Posterior vena cava (tissue), 2 donors: ENCODE measurements at regions not wholly inside any gene's neighbourhood (a gene's known extent, or its start where the extent isn't known, plus 50 kb on each side); places are given as distances from the start of the nearest gene placed in this dataset.
"Not testable (repeated sequence)": the region's sequence is repeated elsewhere in the genome, so short reads cannot be mapped to it uniquely, and the experiment has no call there.

ENCODE experiments used
- DNase-seq: peaks from one replicate; pipeline ENCODE4 v3.0.0-alpha.2; 2020; ENCODE audit warnings: low spot score
- intact Hi-C, 2 donors: fragments of 100-400 bp; cut with DNase I; formaldehyde crosslinking; loops; one replicate each; pipeline versions ENCODE4 v1.14.1 to v1.14.2; 2022 to 2023
- donor health status: DM: yes; HTN: yes; CAD: no.
- donor health status: DM: yes; HTN: yes; CAD: no.

GRCh38 chr5:163855754-163856153, 350.3 kb downstream of the MAT2B start:
- intact Hi-C loops: no loop called here
- DNase-seq: no peak

DNA sequence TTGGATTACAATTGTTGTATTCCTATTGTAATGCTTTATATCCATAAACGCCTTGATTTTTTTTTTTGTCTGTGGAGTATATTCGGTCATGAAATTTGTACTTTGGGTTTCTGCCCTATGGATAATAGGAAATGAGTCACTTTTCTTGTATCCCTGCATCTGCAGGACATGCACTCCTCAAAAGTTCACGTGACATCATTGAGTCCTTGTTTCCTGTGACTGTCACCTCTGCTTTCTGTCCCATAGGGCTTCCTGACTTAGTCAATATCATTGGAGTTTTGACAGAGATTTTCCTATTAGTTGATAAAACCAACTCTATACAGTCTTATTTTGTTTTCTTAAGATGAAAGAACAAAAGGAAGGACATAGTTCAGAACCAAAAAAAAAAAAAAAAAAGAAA, 356.3 kb downstream of the MAT2B start:
- intact Hi-C loops: no loop called here
- no peak for DNase-seq

GRCh38 chr5:163867324-163867723, 361.9 kb downstream of the MAT2B start:
- intact Hi-C loops: no loop called here
- DNase-seq: no peak

- intact Hi-C loops: no loop called here
- no peak for DNase-seq
These were observed 362.3 kb downstream of the MAT2B start for GRCh38 chr5:163867738-163868137.

DNA sequence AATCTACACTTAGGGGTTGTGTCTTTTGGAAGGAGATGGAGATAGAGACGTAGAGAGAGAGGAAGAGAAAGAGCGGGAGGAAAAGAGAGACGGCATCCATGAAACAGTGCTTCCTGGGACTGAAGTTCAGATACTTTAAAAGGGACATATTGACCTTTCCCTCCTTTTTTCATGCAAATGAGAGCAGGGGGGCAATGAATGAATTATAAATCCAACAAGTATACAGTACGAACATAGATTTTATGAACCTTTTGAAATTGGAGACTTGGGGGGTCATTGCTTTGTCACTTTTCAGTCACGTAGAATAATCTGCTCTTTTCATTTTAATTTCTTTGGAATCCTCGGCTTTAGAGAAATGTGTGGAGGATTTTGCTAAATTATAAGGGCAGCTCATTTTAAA, 364.2 kb downstream of the MAT2B start:
- DNase-seq: no peak
- intact Hi-C loops: no loop called here

GRCh38 chr5:163870441-163870840, 365.0 kb downstream of the MAT2B start:
- no peak for DNase-seq
- intact Hi-C loops: no loop called here

DNA sequence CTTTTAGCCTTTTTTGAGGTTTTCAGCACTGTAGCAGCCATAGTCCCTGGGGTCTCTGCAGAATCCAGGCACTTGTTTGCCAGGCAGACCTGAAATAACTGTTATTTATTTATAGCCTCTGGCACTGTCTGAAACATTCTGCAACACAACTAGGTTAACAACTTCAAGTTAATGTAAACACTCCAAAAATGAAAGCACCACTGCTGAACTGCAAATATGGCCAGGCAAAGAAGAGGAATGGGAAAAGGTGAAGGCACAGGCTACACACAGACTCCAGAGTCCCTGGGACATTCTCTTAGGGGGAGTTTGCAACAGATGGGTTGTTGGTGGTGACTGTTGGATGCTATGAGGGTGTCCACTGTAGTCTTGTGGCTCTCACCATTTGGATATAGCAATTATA, 369.0 kb downstream of the MAT2B start:
- intact Hi-C loops: no loop called here
- DNase-seq: no peak

DNA sequence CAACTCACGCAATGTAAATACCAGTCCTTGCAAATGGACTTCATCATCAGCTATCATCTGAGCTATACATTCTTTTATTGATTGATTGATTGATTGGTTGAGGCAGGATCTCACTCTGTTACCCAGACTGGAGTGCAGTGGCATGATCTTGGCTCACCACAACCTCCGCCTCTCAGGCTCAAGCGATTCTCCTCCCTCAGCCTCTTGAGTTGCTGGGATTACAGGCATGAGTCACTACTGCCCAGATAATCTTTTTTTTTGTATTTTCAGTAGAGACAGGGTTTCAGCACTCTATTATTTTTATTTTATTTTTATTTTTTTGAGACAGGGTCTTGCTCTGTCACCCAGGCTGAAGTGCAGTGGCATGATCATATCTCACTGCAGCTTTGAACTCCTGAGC, 369.5 kb downstream of the MAT2B start:
- DNase-seq, intact Hi-C loops: not testable (repeated sequence)

DNA sequence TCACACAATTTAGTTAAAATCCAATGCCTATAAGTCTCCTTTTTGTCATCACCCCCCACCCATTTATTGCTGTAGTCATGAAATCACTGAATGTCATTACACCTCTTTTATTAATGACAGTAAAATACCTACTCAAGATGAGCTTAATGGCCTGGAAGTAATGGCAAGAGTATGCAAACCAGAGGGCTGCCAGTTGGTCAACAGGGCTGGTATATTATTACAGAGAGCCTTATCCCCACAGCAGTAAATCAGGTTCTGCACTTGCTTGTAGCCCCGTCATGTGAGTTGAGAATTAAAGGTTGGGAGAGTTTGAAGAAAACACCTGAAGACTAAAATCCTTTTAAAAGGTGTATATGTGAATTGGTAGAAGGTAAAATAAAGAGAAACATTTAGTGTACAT, 372.4 kb downstream of the MAT2B start:
- no peak for DNase-seq
- intact Hi-C loops: no loop called here

DNA sequence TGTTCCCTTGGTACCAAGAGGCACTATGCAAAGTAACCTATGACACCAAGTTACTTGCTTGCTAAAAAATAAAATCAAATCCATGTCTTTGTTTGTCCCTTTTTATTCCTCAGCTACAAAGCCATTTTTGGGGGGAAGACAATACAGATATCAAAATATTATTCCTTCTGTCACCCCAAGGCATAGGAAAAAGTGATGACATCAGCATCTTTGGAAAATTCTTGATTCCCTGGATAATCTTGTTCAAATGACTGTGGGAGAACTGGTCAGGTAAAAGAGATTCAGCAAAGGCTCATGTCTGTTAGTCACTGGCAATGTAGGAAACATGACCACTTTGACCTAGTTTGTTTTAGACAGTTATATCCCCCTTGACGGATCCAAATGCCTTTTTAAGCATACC, 373.1 kb downstream of the MAT2B start:
- intact Hi-C loops: no loop called here
- no peak for DNase-seq

- intact Hi-C loops: no loop called here
- DNase-seq: no peak
These were observed 374.9 kb downstream of the MAT2B start for GRCh38 chr5:163880302-163880701.

DNA sequence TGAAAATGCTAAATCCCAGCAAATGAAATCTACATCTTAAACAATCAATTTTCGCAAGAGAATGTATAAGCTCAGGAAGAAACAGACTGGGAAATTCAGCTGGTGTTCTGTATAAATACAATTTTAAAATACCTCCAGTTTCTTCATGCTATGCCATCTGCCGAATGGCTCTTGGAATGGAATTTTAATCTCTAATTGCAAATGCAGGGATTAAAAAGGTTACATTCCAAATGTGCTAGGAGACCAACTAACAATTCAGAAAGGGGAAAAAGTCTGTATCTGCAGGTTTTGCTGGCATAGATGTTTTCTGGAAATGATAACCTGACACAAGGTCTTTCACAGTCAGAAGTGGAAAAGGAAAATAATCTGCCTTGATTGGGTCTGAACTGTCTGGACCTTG, 379.7 kb downstream of the MAT2B start:
- intact Hi-C loops: no loop called here
- no peak for DNase-seq

- intact Hi-C loops: no loop called here
- no peak for DNase-seq
These were observed 382.4 kb downstream of the MAT2B start for GRCh38 chr5:163887854-163888253.

- intact Hi-C loops: no loop called here
- no peak for DNase-seq
These were observed 382.9 kb downstream of the MAT2B start for GRCh38 chr5:163888366-163888765.

- DNase-seq: no peak
- intact Hi-C loops: no loop called here
These were observed 383.9 kb downstream of the MAT2B start for GRCh38 chr5:163889369-163889768.

DNA sequence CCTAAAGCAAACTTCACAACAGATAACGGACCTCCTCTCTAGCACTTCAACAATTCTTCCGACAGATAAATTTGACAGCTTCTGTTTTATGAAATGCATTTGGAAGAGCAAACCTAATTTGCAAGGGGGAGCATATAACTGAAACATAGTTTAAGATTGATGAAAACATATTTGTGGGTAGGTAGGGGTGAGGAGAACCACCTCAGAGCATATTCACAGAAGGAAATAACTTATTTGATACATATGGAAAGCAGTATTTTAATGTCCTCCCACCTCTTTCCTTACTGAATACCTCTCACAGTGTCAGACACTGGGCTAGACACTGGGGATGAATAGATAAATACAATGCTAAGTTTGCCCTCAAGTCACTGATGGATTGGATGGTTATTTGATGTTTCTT, 384.8 kb downstream of the MAT2B start:
- DNase-seq: no peak
- intact Hi-C loops: no loop called here

DNA sequence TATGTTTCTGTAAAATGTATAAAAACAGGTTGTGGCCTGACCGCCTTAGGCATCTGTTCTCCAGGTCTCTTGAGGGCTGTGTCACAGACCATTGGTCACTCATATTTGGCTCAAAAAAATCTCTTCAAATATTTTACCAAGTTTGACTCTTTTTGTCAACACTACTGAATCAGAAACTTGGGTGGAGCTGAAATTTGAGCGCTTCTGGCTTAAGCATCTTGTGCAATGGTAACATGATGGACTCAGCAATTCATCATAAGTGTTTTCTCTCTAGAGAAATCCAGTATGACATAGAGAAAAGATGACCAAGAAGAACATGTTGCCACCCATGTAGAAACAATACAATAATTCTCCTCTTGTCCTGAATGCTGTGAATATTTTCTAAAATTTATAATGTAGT, 387.9 kb downstream of the MAT2B start:
- no peak for DNase-seq
- intact Hi-C loops: no loop called here

DNA sequence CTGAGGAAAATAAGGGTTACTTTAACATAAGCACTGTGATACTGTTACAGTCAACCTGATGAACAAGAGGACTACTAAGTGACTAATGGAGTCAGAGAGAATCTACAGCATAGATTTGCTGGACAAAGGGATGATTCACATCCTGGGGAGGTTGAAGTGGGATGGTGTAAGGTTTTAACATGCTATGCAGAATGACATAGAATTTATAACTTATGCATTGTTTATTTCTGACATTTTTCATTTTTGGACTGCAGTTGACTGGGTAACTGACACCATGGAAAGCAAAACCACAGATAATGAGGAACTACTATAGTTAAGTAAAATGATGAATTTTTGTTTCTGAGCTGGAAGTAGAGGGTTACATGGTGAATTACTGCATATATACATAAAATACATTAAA, 389.2 kb downstream of the MAT2B start:
- intact Hi-C loops: no loop called here
- DNase-seq: no peak

DNA sequence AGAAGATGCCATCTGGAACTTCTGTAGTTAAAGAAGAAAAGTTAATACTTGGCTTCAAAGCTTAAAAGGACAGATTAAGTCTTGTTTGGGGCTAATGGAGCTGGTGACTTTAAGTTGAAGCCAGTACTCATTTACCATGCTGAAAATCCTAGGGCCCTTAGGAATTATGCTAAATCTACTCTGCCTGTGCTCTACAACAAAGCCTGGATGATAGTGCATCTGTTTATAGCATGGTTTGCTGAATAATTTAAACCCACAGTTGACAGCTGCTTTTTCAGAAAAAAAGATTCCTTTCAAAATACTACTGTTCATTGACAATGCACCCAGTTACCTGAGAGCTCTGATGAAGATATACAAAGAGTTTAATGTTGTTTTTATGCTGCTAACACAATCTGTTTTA, 393.5 kb downstream of the MAT2B start:
- no peak for DNase-seq
- intact Hi-C loops: no loop called here

GRCh38 chr5:163907783-163908182, 402.4 kb downstream of the MAT2B start:
- intact Hi-C loops, DNase-seq: not testable (repeated sequence)

DNA sequence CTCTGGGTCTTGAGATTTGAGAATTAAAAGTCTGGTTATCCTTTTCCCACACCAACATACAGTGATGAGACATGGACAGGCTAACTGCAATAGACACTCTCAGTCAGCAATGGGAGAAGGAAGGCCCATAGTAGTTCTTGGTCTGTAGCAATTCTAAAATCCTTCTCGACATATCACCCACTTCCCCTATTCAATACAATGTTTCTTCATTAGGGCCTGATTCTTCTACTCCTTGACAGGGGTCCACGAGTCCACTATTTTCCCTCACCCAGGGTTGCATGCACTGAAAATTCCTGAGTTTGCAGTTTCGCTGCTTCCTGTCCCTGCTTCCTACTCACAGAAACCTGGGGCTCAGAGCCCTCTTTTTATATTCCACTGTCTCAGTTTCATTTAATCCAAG, 402.8 kb downstream of the MAT2B start:
- intact Hi-C loops: no loop called here
- DNase-seq: no peak

DNA sequence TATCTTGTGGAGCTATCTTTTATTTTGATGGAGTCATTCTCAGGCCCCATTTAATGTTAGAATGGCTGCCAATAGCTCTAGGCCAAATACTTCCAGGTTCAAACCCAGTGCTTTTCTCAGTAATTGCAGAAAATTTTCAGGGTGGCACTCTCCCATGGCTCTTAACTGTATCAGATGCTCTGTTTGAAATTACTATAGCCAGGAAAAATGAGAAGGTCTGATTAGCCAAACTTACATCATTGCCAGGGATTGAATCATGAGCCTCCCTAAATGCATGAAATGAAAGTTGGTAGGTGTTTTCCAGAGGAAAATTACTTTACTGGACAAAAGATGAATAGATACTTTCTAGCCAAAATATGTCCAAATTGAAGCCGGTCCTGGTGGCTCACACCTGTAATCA, 404.8 kb downstream of the MAT2B start:
- intact Hi-C loops: no loop called here
- DNase-seq: no peak

- intact Hi-C loops: no loop called here
- DNase-seq: no peak
These were observed 406.6 kb downstream of the MAT2B start for GRCh38 chr5:163912046-163912445.
